A549 (cell line): ENCODE measurements at regions not wholly inside any gene's neighbourhood (a gene's known extent, or its start where the extent isn't known, plus 50 kb on each side); places are given as distances from the start of the nearest gene placed in this dataset.

Source experiments
- ATAC-seq, 2 experiments: fragments of 200-7000 bp in 1 of 2; fragments of >200 bp in 1 of 2; cut with Nextera tagmentation in 1 of 2; cut with Tn5 transposase in 1 of 2; 3 replicates each; pipeline versions ENCODE4 v1.8.0 to v1.9.1; 2018 to 2020; ENCODE audit warnings: mild to moderate bottlenecking in 1 of 2, moderate library complexity in 1 of 2
- CTCF ChIA-PET: fragments of 300-600 bp; sonication (Branson Sonifier 250); formaldehyde crosslinking; extraction: SDS; loops from one replicate; lab custom pipeline; 2021; ENCODE audit warnings: antibody characterized with exemption, inconsistent platforms; lab: Yijun Ruan, JAX
- POLR2A ChIA-PET: fragments of 350-600 bp; formaldehyde crosslinking; extraction: SDS; loops from one replicate; lab custom pipeline; 2021; ENCODE audit warnings: antibody characterized with exemption, inconsistent platforms; lab: Yijun Ruan, JAX
- DNase-seq, 2 experiments: peaks; one replicate each; pipeline versions ENCODE4 v3.0.0 to v3.0.0-alpha.2; 2011 to 2016; ENCODE audit warnings: low read depth in 1 of 2, low spot score in 1 of 2
- FAIRE-seq: peaks from 2 replicates; lab custom pipeline; 2011; peaks lifted over from hg19 to GRCh38; lab: Jason Lieb, UNC
- H3K27ac ChIP-seq, 2 experiments: fragments of >200 bp; sonication (Bioruptor Twin); formaldehyde crosslinking; 3 replicates each; pipeline ENCODE4 v1.5.1; 2016 to 2017
- H3K4me1 ChIP-seq: fragments of >200 bp; sonication (Bioruptor Twin); formaldehyde crosslinking; 3 replicates; pipeline ENCODE4 v1.6.1; 2016
- H3K4me2 ChIP-seq: fragments of >200 bp; sonication (Bioruptor Twin); formaldehyde crosslinking; 3 replicates; pipeline ENCODE4 v1.6.1; 2016
- H3K4me3 ChIP-seq: fragments of >200 bp; sonication (Bioruptor Twin); formaldehyde crosslinking; 3 replicates; pipeline ENCODE4 v1.5.1; 2016
- H3K9me3 ChIP-seq: fragments of >200 bp; sonication (Bioruptor Twin); formaldehyde crosslinking; 3 replicates; pipeline ENCODE4 v1.6.1; 2016
- CBX8 ChIP-seq: fragments of 200-600 bp; sonication (generic); IDR thresholded peaks from 2 replicates; pipeline ENCODE4 v1.6.1; 2016
- ESRRA ChIP-seq: fragments of 150-350 bp; IDR thresholded peaks from 2 replicates; pipeline ENCODE4 v1.6.1; 2014; ENCODE audit warnings: mild to moderate bottlenecking, low read length, borderline replicate concordance
- FOSB ChIP-seq: fragments of 250-450 bp; sonication (Bioruptor Pico); IDR thresholded peaks from 2 replicates; pipeline ENCODE4 v1.5.0; 2020; ENCODE audit warnings: mild to moderate bottlenecking, moderate library complexity
- FOSL2 ChIP-seq, 2 experiments: fragments of 450-650 bp in 1 of 2; fragments of >200 bp in 1 of 2; sonication (Bioruptor Twin) in 1 of 2; formaldehyde crosslinking; IDR thresholded peaks; 2 replicates each; pipeline versions ENCODE4 v1.5.0 to v1.6.1; 2016 to 2020; ENCODE audit warnings: mild to moderate bottlenecking in 1 of 2, moderate library complexity in 1 of 2
- HEYL ChIP-seq: fragments of 250-450 bp; sonication (Bioruptor Pico); IDR thresholded peaks from 2 replicates; pipeline ENCODE4 v1.8.0; 2021; ENCODE audit warnings: mild to moderate bottlenecking, moderate library complexity
- HOXA7 ChIP-seq: fragments of 250-450 bp; sonication (Bioruptor Pico); IDR thresholded peaks from 2 replicates; pipeline ENCODE4 v1.5.0; 2020; ENCODE audit warnings: mild to moderate bottlenecking, moderate library complexity
- KDM5A ChIP-seq: fragments of 200-600 bp; sonication (generic); IDR thresholded peaks from 2 replicates; pipeline ENCODE4 v1.6.1; 2016; ENCODE audit warnings: antibody characterized with exemption, mild to moderate bottlenecking
- NFE2L2 ChIP-seq: fragments of 150-350 bp; conservative IDR thresholded peaks from 2 replicates; pipeline ENCODE4 v1.6.1; 2014; ENCODE audit warnings: low read length
- NPAS2 ChIP-seq: fragments of 250-450 bp; sonication (Bioruptor Pico); IDR thresholded peaks from 2 replicates; pipeline ENCODE4 v1.8.0; 2022; ENCODE audit warnings: mild to moderate bottlenecking, moderate library complexity, borderline replicate concordance
- RAD21 ChIP-seq, 2 experiments: fragments of >200 bp in 1 of 2; sonication (Bioruptor Twin) in 1 of 2; formaldehyde crosslinking in 1 of 2; IDR thresholded peaks in 1 of 2; conservative IDR thresholded peaks in 1 of 2; 2 replicates in 1 of 2; 3 replicates in 1 of 2; pipeline ENCODE4 v1.6.1; 2012 to 2018; ENCODE audit warnings: inconsistent platforms in 1 of 2
- RARB ChIP-seq: fragments of 250-450 bp; sonication (Bioruptor Pico); IDR thresholded peaks from 2 replicates; pipeline ENCODE4 v1.8.0; 2021; ENCODE audit warnings: mild to moderate bottlenecking, moderate library complexity
- SMC3 ChIP-seq: fragments of >200 bp; sonication (Bioruptor Twin); formaldehyde crosslinking; IDR thresholded peaks from 3 replicates; pipeline ENCODE4 v1.6.1; 2018; ENCODE audit warnings: inconsistent platforms
- SREBF2 ChIP-seq: fragments of 450-650 bp; IDR thresholded peaks from 2 replicates; pipeline ENCODE4 v1.6.1; 2014; ENCODE audit warnings: mild to moderate bottlenecking, moderate library complexity
- TP53 ChIP-seq: fragments of 250-450 bp; sonication (Bioruptor Pico); IDR thresholded peaks from 2 replicates; pipeline ENCODE4 v1.5.0; 2021; ENCODE audit warnings: mild to moderate bottlenecking, moderate library complexity
- ZNF302 ChIP-seq: fragments of 250-450 bp; sonication (Bioruptor Pico); IDR thresholded peaks from 2 replicates; pipeline ENCODE4 v1.9.0; 2021; ENCODE audit warnings: inconsistent platforms, mild to moderate bottlenecking, moderate library complexity
- ZSCAN20 ChIP-seq: fragments of 250-450 bp; sonication (Bioruptor Pico); IDR thresholded peaks from 2 replicates; pipeline ENCODE4 v1.8.0; 2022; ENCODE audit warnings: mild to moderate bottlenecking, moderate library complexity
- WGBS: methylation state at CpG from one replicate; pipeline ENCODE4 v1.1.6; 2017; ENCODE audit errors: missing lambda C conversion rate; 5-methylcytosine and 5-hydroxymethylcytosine counted together
- TF ChIP-seq, protein P1 (sequence below): fragments of >200 bp; sonication (Bioruptor Twin); formaldehyde crosslinking; IDR thresholded peaks from 3 replicates; pipeline ENCODE4 v1.5.1; 2016
- TF ChIP-seq, protein P2 (sequence below): fragments of 200-600 bp; sonication (generic); IDR thresholded peaks from 2 replicates; pipeline ENCODE4 v1.6.1; 2016; ENCODE audit warnings: antibody characterized with exemption, mild to moderate bottlenecking, moderate library complexity
- TF ChIP-seq, protein P3 (sequence below): fragments of 250-450 bp; sonication (Bioruptor Pico); IDR thresholded peaks from 2 replicates; pipeline ENCODE4 v1.5.0; 2020; ENCODE audit warnings: low read depth, mild to moderate bottlenecking, moderate library complexity

DNA sequence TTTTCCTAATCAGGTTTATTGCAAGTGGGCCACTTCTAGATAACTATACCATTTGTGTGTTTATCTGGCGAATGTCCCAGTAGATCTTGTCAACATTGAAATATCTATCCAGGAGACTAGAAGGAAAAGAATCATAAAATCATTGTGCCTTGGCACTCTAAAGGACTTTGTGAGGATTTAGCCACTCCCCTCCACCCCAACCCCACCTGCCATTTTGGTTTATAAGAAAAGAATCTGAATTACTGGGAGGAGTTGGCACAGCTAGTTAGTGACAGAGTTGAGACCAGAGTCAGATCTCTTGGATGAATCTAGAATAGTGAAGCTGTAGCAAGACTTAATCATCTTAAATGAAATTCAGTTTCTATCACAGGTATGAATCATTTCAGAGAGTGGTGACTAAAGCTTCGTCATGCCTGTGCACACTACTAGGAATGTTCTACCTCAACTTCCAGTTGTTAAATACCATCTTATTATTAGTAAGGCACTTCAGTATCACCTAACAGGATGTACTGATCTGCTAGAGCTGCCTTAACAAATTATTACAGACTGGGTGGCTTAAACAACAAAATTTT is 212.7 kb upstream of the SLC14A2 start:
- no peak overlapping the region for H3K4me2 ChIP-seq
- CTCF ChIA-PET, result no interaction called here
- no peak for ATAC-seq
- H3K4me3 ChIP-seq, result no peak overlapping the region
- TF ChIP-seq SREBF2, result no peak
- no peak for TF ChIP-seq TP53 (CRISPR knock-in tag)
- TF ChIP-seq, protein P1, sequence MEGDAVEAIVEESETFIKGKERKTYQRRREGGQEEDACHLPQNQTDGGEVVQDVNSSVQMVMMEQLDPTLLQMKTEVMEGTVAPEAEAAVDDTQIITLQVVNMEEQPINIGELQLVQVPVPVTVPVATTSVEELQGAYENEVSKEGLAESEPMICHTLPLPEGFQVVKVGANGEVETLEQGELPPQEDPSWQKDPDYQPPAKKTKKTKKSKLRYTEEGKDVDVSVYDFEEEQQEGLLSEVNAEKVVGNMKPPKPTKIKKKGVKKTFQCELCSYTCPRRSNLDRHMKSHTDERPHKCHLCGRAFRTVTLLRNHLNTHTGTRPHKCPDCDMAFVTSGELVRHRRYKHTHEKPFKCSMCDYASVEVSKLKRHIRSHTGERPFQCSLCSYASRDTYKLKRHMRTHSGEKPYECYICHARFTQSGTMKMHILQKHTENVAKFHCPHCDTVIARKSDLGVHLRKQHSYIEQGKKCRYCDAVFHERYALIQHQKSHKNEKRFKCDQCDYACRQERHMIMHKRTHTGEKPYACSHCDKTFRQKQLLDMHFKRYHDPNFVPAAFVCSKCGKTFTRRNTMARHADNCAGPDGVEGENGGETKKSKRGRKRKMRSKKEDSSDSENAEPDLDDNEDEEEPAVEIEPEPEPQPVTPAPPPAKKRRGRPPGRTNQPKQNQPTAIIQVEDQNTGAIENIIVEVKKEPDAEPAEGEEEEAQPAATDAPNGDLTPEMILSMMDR, result no peak
- TF ChIP-seq KDM5A, result no peak
- TF ChIP-seq RAD21 (conservative IDR thresholded peaks at IDR 0.05 in 1 of 2, IDR thresholded peaks at IDR 0.05 in 1 of 2), result no peak
- no peak for TF ChIP-seq ESRRA
- no peak for TF ChIP-seq CBX8
- POLR2A ChIA-PET, result no interaction called here
- WGBS, result 15% methylated on average over 2 of the region's 2 CpGs
- no peaks in the 10 kb centered on the region for H3K4me1 ChIP-seq
- FAIRE-seq, result no peak
- no peaks in the 10 kb centered on the region for H3K9me3 ChIP-seq
- no peak overlapping the region for H3K27ac ChIP-seq
- DNase-seq, result no peak

DNA sequence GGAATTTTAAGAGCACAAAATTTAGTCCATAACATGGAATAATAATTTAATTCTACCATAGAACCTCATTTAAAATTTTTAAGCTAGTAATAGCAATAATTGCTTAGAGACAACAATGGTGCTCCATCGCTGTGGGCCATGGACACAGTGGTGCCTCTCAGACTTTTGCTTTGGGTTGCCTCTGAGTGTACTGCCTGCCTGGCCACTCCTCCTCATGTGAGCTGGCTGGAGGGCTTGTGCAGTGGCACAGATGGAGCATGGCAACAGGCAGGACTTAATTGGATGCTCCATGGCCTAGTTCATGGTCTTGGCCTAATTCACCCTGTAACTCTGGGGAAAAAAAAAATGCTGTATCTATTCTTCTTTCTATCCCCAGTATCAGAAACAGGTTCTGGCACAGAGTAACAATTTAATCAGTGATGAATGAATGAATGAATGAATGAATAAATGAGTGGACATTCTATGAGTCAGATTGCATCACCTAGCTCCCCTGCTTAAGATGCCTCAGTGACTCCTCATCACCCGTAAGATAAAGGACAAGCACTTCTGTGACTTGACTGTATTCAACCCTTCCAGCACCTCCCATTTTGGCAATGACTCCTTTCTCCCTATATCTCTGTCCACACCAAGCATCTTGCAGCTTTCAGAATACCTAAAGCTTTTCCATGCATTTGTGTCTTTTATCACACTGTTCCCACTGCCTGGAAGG is 211.8 kb upstream of the SLC14A2 start:
- Histone ChIP-seq H3K4me3 (no peak overlapping the region), H3K4me2 (no peak overlapping the region)
- no peak for FAIRE-seq
- POLR2A ChIA-PET, result no interaction called here
- TF ChIP-seq, protein P2, sequence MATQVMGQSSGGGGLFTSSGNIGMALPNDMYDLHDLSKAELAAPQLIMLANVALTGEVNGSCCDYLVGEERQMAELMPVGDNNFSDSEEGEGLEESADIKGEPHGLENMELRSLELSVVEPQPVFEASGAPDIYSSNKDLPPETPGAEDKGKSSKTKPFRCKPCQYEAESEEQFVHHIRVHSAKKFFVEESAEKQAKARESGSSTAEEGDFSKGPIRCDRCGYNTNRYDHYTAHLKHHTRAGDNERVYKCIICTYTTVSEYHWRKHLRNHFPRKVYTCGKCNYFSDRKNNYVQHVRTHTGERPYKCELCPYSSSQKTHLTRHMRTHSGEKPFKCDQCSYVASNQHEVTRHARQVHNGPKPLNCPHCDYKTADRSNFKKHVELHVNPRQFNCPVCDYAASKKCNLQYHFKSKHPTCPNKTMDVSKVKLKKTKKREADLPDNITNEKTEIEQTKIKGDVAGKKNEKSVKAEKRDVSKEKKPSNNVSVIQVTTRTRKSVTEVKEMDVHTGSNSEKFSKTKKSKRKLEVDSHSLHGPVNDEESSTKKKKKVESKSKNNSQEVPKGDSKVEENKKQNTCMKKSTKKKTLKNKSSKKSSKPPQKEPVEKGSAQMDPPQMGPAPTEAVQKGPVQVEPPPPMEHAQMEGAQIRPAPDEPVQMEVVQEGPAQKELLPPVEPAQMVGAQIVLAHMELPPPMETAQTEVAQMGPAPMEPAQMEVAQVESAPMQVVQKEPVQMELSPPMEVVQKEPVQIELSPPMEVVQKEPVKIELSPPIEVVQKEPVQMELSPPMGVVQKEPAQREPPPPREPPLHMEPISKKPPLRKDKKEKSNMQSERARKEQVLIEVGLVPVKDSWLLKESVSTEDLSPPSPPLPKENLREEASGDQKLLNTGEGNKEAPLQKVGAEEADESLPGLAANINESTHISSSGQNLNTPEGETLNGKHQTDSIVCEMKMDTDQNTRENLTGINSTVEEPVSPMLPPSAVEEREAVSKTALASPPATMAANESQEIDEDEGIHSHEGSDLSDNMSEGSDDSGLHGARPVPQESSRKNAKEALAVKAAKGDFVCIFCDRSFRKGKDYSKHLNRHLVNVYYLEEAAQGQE, result no peak
- TF ChIP-seq RAD21 (conservative IDR thresholded peaks at IDR 0.05 in 1 of 2, IDR thresholded peaks at IDR 0.05 in 1 of 2) (no peak), HEYL (no peak), HOXA7 (no peak), NFE2L2 (no peak), FOSL2 (IDR thresholded peaks at IDR 0.05) (no peak), FOSL2 (CRISPR knock-in tag; IDR thresholded peaks at IDR 0.05) (no peak)
- TF ChIP-seq, all 56 proteins: peak for 0
- Histone ChIP-seq H3K27ac (no peak overlapping the region), H3K9me3 (no peaks in the 10 kb centered on the region), H3K4me1 (no peaks in the 10 kb centered on the region)
- DNase-seq (no peak), ATAC-seq (no peak)
- CTCF ChIA-PET, result no interaction called here
- 40% methylated on average over 2 of the region's 2 CpGs for WGBS

DNA sequence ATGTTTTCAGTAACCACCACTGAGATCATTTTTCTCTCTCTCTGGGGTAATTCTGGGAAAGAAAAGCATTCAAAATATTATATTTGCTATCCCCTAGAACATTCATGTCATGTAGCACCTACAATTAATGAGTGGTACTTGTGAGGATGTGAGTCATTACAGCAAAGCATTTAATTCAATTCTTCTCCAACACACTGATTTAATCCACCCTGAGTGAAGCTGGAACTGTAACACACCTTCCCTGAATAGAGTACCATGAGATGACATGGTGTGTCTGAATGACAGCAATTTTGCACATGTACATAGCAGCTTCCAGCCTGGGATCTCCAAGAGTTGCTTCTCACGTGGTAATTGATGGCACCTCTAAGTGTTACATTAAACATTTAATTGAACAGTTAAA is 207.1 kb upstream of the SLC14A2 start:
- no peaks in the 10 kb centered on the region for H3K4me1 ChIP-seq
- H3K4me2 ChIP-seq, result no peak overlapping the region
- no peak for ATAC-seq
- TF ChIP-seq RARB (no peak), ZNF302 (no peak), HEYL (no peak), SMC3 (no peak), NPAS2 (CRISPR knock-in tag) (no peak), ZSCAN20 (no peak), FOSL2 (IDR thresholded peaks at IDR 0.05) (no peak), FOSL2 (CRISPR knock-in tag; IDR thresholded peaks at IDR 0.05) (no peak), FOSB (no peak)
- TF ChIP-seq, protein P3, sequence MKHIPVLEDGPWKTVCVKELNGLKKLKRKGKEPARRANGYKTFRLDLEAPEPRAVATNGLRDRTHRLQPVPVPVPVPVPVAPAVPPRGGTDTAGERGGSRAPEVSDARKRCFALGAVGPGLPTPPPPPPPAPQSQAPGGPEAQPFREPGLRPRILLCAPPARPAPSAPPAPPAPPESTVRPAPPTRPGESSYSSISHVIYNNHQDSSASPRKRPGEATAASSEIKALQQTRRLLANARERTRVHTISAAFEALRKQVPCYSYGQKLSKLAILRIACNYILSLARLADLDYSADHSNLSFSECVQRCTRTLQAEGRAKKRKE (CRISPR knock-in tag), result no peak
- TF ChIP-seq, all 56 proteins: peak for 0
- POLR2A ChIA-PET, result no interaction called here
- CTCF ChIA-PET, result no interaction called here
- DNase-seq, result no peak
- no peak for FAIRE-seq
- WGBS, result 0% methylated on average over 1 of the region's 1 CpG
- Histone ChIP-seq H3K9me3 (no peaks in the 10 kb centered on the region), H3K27ac (no peak overlapping the region), H3K4me3 (no peak overlapping the region)
